SK-N-SH (cell line): ENCODE measurements at regions not wholly inside any gene's neighbourhood (a gene's known extent, or its start where the extent isn't known, plus 50 kb on each side); places are given as distances from the start of the nearest gene placed in this dataset.

Experiments
- CTCF ChIA-PET: fragments of 300-600, 350-600 bp; formaldehyde crosslinking; extraction: SDS; loops from one replicate; lab custom pipeline; 2021; lab: Yijun Ruan, JAX
- POLR2A ChIA-PET: fragments of 350-600 bp; sonication (Branson Sonifier 250); formaldehyde crosslinking; extraction: SDS; loops from one replicate; lab custom pipeline; 2020; ENCODE audit warnings: antibody characterized with exemption, inconsistent platforms; lab: Yijun Ruan, JAX
- DNase-seq: peaks from one replicate; pipeline ENCODE4 v3.0.0; 2012
- H2AFZ ChIP-seq: fragments of 200-600 bp; sonication (generic); 2 replicates; pipeline ENCODE4 v1.8.1; 2016; ENCODE audit warnings: antibody characterized with exemption, mild to moderate bottlenecking, low read depth
- H3F3A ChIP-seq: fragments of 200-600 bp; sonication (generic); replicated peaks from 2 replicates; pipeline ENCODE3; 2016; ENCODE audit warnings: antibody characterized with exemption, mild to moderate bottlenecking; ENCODE audit not compliant: insufficient read depth
- H3K27ac ChIP-seq, 2 experiments: fragments of 200-500 bp in 1 of 2; fragments of 200-600 bp in 1 of 2; sonication (Bioruptor generic) in 1 of 2; sonication (generic), shearing (Covaris generic) in 1 of 2; 2 replicates each; pipeline versions ENCODE4 v1.5.1 to v1.6.1; 2014 to 2016; ENCODE audit warnings: low read depth in 2 of 2, inconsistent platforms in 1 of 2, low read length in 1 of 2, mild to moderate bottlenecking in 1 of 2, mixed read lengths in 1 of 2
- H3K27me3 ChIP-seq: fragments of 200-600 bp; sonication (generic), shearing (Covaris generic); 2 replicates; pipeline ENCODE4 v1.6.1; 2016; ENCODE audit warnings: mixed run types; ENCODE audit not compliant: insufficient read depth
- H3K36me3 ChIP-seq, 2 experiments: fragments of 200-500 bp in 1 of 2; fragments of 200-600 bp in 1 of 2; sonication (Bioruptor generic) in 1 of 2; sonication (generic) in 1 of 2; replicated peaks in 1 of 2; 2 replicates each; pipeline versions ENCODE3 to v1.5.1; 2014 to 2016; ENCODE audit warnings: low read length in 1 of 2, mild to moderate bottlenecking in 1 of 2; ENCODE audit not compliant: insufficient read depth in 2 of 2, control insufficient read depth in 1 of 2
- H3K4me1 ChIP-seq, 2 experiments: fragments of 200-500 bp in 1 of 2; fragments of 200-600 bp in 1 of 2; sonication (Bioruptor generic) in 1 of 2; sonication (generic), shearing (Covaris generic) in 1 of 2; 2 replicates each; pipeline versions ENCODE4 v1.5.1 to v1.6.1; 2014 to 2016; ENCODE audit warnings: low read depth in 1 of 2, low read length in 1 of 2, mixed run types in 1 of 2; ENCODE audit not compliant: insufficient read depth in 2 of 2, control insufficient read depth in 1 of 2
- H3K4me2 ChIP-seq: fragments of 200-600 bp; sonication (generic), shearing (Covaris generic); 2 replicates; pipeline ENCODE4 v1.6.1; 2017; ENCODE audit warnings: mixed run types
- H3K4me3 ChIP-seq, 2 experiments: fragments of 200-500 bp in 1 of 2; fragments of 200-600 bp in 1 of 2; sonication (Bioruptor generic) in 1 of 2; sonication (generic), shearing (Covaris generic) in 1 of 2; 2 replicates each; pipeline versions ENCODE4 v1.5.1 to v1.8.1; 2014 to 2016; ENCODE audit warnings: low read depth in 2 of 2, inconsistent platforms in 1 of 2, low read length in 1 of 2, mild to moderate bottlenecking in 1 of 2, mixed read lengths in 1 of 2, moderate library complexity in 1 of 2
- H3K79me2 ChIP-seq: fragments of 200-600 bp; sonication (generic); 2 replicates; pipeline ENCODE4 v1.8.1; 2017; ENCODE audit warnings: mild to moderate bottlenecking; ENCODE audit not compliant: insufficient read depth
- H3K9ac ChIP-seq: fragments of 200-600 bp; sonication (generic); 2 replicates; pipeline ENCODE4 v1.6.1; 2017; ENCODE audit warnings: mixed run types
- H3K9me2 ChIP-seq: fragments of 200-600 bp; sonication (generic); 2 replicates; pipeline ENCODE4 v1.6.1; 2017; ENCODE audit warnings: mixed run types
- H3K9me3 ChIP-seq: fragments of 200-600 bp; sonication (generic); 2 replicates; pipeline ENCODE4 v1.6.1; 2017; ENCODE audit warnings: mixed run types, mild to moderate bottlenecking, moderate library complexity
- H4K20me1 ChIP-seq: fragments of 200-600 bp; sonication (generic); 2 replicates; pipeline ENCODE4 v1.6.1; 2017; ENCODE audit warnings: mild to moderate bottlenecking, mixed run types; ENCODE audit not compliant: insufficient read depth
- CTCF ChIP-seq: fragments of 200-600 bp; sonication (generic); IDR thresholded peaks from 2 replicates; pipeline ENCODE4 v1.6.1; 2017; ENCODE audit warnings: antibody characterized with exemption, mild to moderate bottlenecking, moderate library complexity
- ELF1 ChIP-seq: IDR thresholded peaks from 2 replicates; pipeline ENCODE4 v1.4.0; 2012
- EZH2phosphoT487 ChIP-seq: fragments of 200-600 bp; sonication (generic); IDR thresholded peaks from 2 replicates; pipeline ENCODE4 v1.6.1; 2017; ENCODE audit warnings: low read depth, mixed run types, mild to moderate bottlenecking, antibody characterized with exemption, moderate library complexity, borderline replicate concordance
- FOSL2 ChIP-seq: IDR thresholded peaks from 2 replicates; pipeline ENCODE4 v1.4.0; 2012; ENCODE audit warnings: low read depth, mild to moderate bottlenecking, moderate library complexity, borderline replicate concordance
- FOXM1 ChIP-seq: IDR thresholded peaks from 2 replicates; pipeline ENCODE4 v1.4.0; 2012; ENCODE audit warnings: low read depth, mild to moderate bottlenecking
- GABPA ChIP-seq: IDR thresholded peaks from 2 replicates; pipeline ENCODE4 v1.4.0; 2012; ENCODE audit warnings: low read depth, mild to moderate bottlenecking
- GATA2 ChIP-seq: sonication (generic); formaldehyde crosslinking; IDR thresholded peaks from 2 replicates; pipeline ENCODE4 v1.5.0; 2020; ENCODE audit warnings: mild to moderate bottlenecking, missing genetic modification reagents
- IRF3 ChIP-seq: fragments of 150-350 bp; IDR thresholded peaks from 2 replicates; pipeline ENCODE4 v1.6.1; 2016; ENCODE audit warnings: mild to moderate bottlenecking, low read depth, low read length
- JUND ChIP-seq: IDR thresholded peaks from 2 replicates; pipeline ENCODE4 v1.4.0; 2012
- MEF2A ChIP-seq: IDR thresholded peaks from 2 replicates; pipeline ENCODE4 v1.4.0; 2012; ENCODE audit warnings: low read depth, borderline replicate concordance
- NFIC ChIP-seq: IDR thresholded peaks from 2 replicates; pipeline ENCODE4 v1.4.0; 2012; ENCODE audit warnings: borderline replicate concordance
- NRF1 ChIP-seq: IDR thresholded peaks from 2 replicates; pipeline ENCODE4 v1.6.1; 2012; ENCODE audit warnings: low read depth, mild to moderate bottlenecking, low read length
- POLR2AphosphoS5 ChIP-seq: IDR thresholded peaks from 2 replicates; pipeline ENCODE4 v1.6.1; 2012; ENCODE audit warnings: low read depth, low read length
- SIN3A ChIP-seq: IDR thresholded peaks from 2 replicates; pipeline ENCODE4 v1.6.1; 2012; ENCODE audit warnings: low read depth, mild to moderate bottlenecking, low read length, moderate library complexity, borderline replicate concordance
- TCF12 ChIP-seq: IDR thresholded peaks from 2 replicates; pipeline ENCODE4 v1.4.0; 2012
- USF2 ChIP-seq: fragments of 150-350 bp; IDR thresholded peaks from 2 replicates; pipeline ENCODE4 v1.6.1; 2017; ENCODE audit warnings: antibody characterized with exemption, low read length, low read depth, borderline replicate concordance
- ZBTB33 ChIP-seq: IDR thresholded peaks from 2 replicates; pipeline ENCODE4 v1.4.0; 2012; ENCODE audit warnings: low read depth, borderline replicate concordance
- WGBS: methylation state at CpG from one replicate; pipeline ENCODE4 v1.1.6; 2017; ENCODE audit warnings: low lambda C conversion rate; 5-methylcytosine and 5-hydroxymethylcytosine counted together

- H3K27me3 ChIP-seq = no peaks in the 10 kb centered on the region
- no peaks in the 10 kb centered on the region for H3F3A ChIP-seq
- POLR2A ChIA-PET = no interaction called here
- H3K9me3 ChIP-seq = no peaks in the 10 kb centered on the region
- H3K79me2 ChIP-seq = no peaks in the 10 kb centered on the region
- no peaks in the 10 kb centered on the region for H4K20me1 ChIP-seq
- no peak overlapping the region for H3K4me2 ChIP-seq
- no peak for TF ChIP-seq ZBTB33
- no peak for TF ChIP-seq POLR2AphosphoS5
- no peak for TF ChIP-seq SIN3A
- no peak for TF ChIP-seq EZH2phosphoT487
- TF ChIP-seq GABPA = no peak
- no peaks in the 10 kb centered on the region for H3K36me3 ChIP-seq
- 90% methylated on average over 10 of the region's 10 CpGs for WGBS
- no peaks in the 10 kb centered on the region for H3K9me2 ChIP-seq
- CTCF ChIA-PET = interaction anchor here (3.3 kb wide), 1 partner anchor 314 kb away, joined by 14 read pairs; no protein-coding TSS in a partner anchor
- peaks cover 0 to 14% of the 10 kb centered on the region in 2 experiments; a peak in 2 of 4 replicates for H3K4me1 ChIP-seq
- no peak overlapping the region for H3K4me3 ChIP-seq
- no peak for DNase-seq
- no peak overlapping the region for H2AFZ ChIP-seq
- H3K27ac ChIP-seq = no peak overlapping the region
- no peak overlapping the region for H3K9ac ChIP-seq
Measured at GRCh38 chr20:48307277-48307676, 520.5 kb downstream of the PREX1 start.

GRCh38 chr20:48302844-48303542 lies 517.7 kb upstream of the SULF2 start:
- ChIA-PET POLR2A (no interaction called here), CTCF (interaction anchor here (0.8 to 1.4 kb wide), 3 partner anchors 318 to 639 kb away, joined by 3 to 7 read pairs (median 3); no protein-coding TSS in a partner anchor)
- Histone ChIP-seq H4K20me1 (no peaks in the 10 kb centered on the region), H3K9me3 (no peaks in the 10 kb centered on the region), H3K9me2 (no peaks in the 10 kb centered on the region), H3F3A (peaks cover 11% of the 10 kb centered on the region), H3K9ac (no peak overlapping the region), H3K4me1 (peaks cover 6 to 13% of the 10 kb centered on the region in 2 experiments), H3K4me3 (no peak overlapping the region), H3K27ac (no peak overlapping the region), H2AFZ (no peak overlapping the region), H3K79me2 (no peaks in the 10 kb centered on the region), H3K4me2 (no peak overlapping the region), H3K27me3 (no peaks in the 10 kb centered on the region), H3K36me3 (no peaks in the 10 kb centered on the region)
- DNase-seq = peak; percentile 47
- WGBS = 56% methylated on average over 4 of the region's 4 CpGs
- TF ChIP-seq GATA2 (CRISPR knock-in tag) = peak; percentile 33; the same call in 1 of the 2 replicates
- no peak for TF ChIP-seq CTCF
- TF ChIP-seq FOSL2 = no peak
- TF ChIP-seq MEF2A = no peak
- no peak for TF ChIP-seq NFIC
- TF ChIP-seq ELF1 = no peak
- no peak for TF ChIP-seq EZH2phosphoT487
- no peak for TF ChIP-seq FOXM1
- no peak for TF ChIP-seq USF2
- TF ChIP-seq TCF12 = 0 out of 2 replicates have a peak, but pooled peaks have one; percentile 5
- TF ChIP-seq IRF3 = no peak
- TF ChIP-seq JUND = no peak
- no peak for TF ChIP-seq NRF1
